GM18520 (cell line): ENCODE measurements at regions not wholly inside any gene's neighbourhood (a gene's known extent, or its start where the extent isn't known, plus 50 kb on each side); places are given as distances from the start of the nearest gene placed in this dataset.

Experiments used
- ATAC-seq: cut with Tn5 transposase; IDR thresholded peaks from one replicate; pipeline ENCODE4 v1.9.1; 2021; ENCODE audit not compliant: unreplicated experiment

DNA sequence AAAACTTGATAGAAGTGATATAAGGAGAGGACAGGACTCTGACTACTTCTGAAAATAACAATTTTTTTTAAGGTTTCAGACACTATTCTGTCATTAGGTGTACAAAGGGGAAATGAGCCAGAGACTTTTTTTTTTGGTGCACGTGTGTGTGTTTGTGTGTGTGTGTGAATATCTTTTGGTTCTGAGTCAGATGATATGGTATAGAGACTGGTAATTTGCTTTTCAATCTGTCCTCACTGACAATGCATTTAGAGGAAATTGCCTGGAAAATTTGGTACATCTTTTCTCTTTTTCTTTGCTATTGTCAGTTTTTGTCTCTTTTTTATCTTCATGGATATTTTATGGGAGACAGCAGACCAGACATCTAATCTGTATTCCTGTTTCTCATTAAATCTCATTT is 59.3 kb downstream of the DDIT4L start:
- no peak for ATAC-seq

DNA sequence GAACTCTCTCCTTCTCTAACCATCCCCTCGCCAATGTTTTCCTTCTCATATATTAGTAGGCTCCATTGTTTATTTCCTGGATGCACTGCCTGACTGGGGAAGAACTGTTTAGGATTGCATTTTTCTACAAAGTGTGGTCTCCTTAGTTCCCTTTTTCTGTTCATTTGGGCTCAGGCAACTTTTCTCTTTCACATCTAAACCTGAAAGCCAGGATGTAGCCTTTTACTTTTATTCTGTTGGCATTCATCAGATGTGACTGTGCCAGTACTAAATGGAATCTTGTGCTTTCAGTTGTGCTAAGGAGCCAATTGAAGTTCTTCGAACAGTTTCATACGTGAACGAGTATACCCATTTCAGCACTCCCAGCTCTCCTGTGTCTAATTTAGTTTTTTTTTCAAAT is 59.8 kb downstream of the DDIT4L start:
- no peak for ATAC-seq

DNA sequence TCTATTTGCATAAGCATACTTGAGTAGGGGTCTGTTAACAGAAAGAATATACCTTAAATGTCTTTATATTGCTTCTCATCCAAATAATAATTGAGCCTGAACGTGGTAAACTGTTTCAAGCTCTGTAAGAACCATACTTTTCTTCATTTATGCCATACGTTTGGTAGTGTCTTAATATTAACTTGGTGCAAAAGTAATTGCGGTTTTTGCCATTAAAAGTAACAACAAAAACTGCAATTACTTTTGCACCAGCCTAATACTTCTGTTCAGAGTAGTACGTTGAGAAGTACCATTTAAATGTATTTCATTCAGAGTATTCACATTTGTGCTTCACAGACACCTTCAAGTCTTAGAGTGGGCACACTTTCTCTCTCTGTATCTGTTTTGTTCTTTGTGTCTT is 60.5 kb downstream of the DDIT4L start:
- no peak for ATAC-seq

DNA sequence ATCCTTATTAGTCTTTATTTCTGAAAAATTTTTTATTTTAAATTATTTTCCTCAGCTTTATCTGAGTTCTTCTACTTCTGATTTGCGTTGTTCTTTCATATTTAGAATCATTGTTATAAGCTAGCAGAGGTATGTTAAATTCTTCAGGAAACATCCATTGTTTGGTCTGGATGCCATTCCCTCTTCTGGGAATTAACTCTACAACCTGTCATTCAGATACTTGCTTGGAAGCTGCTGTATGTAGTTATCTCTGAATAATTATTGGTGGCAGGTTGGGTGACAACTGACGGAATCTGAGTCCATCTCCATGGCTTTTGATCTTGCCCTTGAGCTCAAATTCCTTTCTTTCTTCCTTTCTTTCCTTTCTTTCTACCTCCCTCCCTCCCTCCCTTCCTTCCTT is 61.9 kb downstream of the DDIT4L start:
- no peak for ATAC-seq

DNA sequence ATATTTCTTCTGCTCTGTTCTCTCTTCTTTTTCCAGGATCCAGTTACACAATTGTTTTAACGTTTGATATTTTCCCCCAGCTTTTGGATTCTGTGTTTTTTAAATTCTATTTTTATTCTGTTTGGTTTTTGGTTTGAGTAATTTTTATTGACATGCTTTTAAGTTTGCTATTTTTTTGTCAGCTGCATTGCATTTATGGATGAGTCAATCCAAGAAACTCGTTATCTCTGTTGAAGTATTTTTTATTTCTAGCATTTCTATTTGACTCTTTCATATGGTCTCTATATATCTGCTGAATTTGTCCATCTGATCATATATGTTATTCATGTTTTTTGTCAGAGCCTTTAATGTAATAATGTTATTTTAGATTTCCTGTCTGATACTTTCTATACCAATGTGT is 65.6 kb downstream of the DDIT4L start:
- no peak for ATAC-seq

DNA sequence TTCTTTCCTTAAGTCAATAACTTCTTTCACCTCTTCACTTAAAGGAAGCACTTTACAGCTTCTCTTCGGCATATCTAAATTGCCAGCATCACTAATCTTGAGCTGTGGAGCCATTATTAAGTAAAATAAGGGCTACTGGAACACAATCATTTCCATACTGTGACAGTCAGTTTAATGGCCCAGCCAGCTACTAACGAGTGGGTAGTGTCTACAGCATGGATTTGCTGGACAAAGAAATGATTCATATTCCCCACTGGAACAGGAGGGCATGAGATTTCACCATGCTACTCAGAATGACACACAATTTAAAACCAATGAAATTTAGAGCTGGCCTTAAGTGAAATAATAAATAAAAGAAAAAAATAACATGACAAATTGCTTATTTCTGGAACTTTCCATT is 72.1 kb downstream of the DDIT4L start:
- ATAC-seq, result no peak

DNA sequence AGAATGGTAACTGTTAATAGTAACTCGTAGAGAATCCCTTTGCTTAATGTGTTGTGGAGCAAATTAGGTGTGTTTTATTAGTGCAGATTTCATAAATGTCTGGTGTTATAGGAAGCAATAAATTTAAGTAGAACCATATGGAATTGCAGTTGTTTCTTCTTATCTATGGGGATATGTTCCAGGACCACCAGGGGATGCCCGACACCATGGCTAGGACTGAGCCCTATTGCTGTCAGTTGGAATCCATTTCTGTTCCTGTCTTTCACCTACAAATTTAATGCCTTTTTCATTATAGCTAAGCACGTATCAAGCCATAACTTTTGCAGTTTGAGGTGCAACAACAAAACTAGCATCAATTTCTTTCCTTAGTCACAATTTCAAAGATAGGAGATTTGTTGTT is 72.5 kb downstream of the DDIT4L start:
- no peak for ATAC-seq

DNA sequence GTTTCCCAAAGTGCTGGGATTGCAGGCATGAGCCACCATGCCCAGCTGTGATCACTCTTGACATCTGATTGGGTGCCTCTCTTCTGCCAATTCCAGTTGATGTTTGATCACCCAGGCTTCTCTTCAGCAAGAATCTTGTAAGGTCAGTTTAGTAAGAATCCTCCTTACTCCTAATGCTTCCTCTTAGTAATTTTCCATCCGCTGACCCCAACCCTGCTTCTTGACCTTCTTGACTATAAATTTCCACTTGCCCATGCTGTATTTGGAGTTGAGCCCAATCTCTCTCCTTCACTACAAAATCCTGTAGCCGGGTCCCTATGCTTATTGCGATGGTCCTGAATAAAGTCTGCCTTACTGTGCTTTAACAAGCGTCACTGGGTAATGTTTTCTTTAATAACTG is 75.4 kb downstream of the DDIT4L start:
- ATAC-seq, result no peak

DNA sequence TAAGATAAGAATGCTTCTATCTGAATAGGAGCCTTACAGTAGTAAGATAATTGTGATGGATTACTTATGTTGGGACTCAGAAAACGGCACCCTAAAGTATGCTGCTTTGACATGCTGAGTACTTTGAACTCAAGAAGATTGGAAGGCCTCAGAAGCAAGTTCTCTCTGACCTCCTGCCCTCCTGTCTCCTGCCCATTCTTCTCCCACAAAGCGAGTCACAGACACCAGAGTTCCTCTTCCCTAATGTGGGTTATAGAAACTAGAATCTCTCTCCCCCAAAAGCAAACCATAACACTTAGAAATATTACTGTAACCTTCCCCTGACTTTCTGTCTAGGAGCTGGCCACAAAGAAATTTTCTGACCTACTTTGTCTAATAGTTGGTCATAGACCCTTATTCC is 76.5 kb downstream of the DDIT4L start:
- no peak for ATAC-seq

DNA sequence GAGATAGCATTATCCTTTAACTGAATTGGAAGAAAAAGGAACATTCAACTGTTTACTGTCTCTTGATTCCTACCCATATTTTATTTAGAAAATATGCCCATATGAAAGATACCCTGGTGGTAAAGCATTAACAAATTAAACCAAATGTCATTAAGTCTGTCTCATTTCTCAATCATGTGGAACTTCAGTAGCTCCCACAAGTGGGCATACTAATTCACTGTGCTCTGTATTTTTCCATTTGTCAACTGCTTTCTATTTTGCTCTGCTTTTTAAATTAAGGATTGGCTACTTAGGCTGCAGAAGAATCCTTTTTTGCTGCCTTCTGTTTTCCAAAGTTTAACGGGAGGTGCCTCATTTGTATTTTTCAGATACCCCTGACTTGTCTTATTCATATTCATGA is 77.2 kb downstream of the DDIT4L start:
- ATAC-seq, result no peak

DNA sequence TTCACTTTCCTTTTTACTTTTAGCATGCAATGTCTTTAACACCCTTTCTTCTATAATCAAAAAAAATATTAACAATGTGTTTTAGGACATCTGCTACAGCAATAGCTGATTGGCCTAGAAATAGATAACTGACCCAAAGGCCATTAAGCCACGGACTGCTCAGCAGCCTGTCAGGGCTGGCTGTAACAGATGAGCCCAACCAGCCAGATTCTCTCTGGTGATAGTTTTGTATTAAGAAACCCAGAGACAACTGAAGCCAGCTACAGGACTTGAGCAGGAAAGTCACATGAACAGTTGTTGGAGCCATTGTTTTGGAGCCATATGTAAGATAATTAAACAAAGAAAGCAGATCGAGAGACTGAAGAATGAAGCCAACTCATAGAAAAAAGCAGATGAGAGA is 80.3 kb downstream of the DDIT4L start:
- no peak for ATAC-seq

DNA sequence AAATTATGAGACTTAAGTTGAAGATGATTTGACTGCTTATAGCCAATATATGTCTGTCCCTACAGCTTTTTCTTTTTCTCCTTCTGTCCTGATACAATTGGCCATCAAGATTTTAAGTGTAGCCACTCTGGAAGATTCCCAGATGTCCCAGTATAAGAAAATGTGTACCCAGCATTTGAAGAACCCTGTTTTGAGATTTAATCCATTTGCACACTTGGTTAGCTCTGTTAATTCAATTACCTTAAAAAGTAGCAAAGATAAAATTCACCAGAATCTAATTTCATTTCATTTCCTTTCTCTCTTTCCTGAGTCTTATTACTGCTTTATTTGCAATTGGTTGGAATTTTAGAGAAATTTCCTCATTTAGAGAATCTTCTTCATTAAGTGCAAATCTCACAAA is 81.4 kb downstream of the DDIT4L start:
- no peak for ATAC-seq

DNA sequence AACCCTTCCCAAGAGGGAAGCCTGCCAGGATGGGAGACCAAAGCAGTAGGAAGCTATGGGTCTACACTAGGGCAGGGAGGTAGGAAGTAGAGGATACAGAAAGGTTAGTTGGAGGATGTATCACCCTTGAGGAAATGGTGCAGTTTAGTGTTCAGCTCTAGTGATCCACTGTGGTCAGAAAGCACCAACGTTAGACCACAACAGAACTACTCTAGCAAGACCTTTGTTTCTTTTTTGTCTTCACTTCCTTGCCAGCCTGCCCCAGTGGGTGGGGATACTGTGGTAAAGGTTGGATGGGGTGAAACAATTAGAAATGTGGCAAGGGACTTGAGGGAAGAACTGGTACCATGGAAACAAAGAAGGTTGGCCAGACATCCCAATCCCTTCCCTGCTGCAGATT is 83.3 kb downstream of the DDIT4L start:
- ATAC-seq, result peak; percentile 98

DNA sequence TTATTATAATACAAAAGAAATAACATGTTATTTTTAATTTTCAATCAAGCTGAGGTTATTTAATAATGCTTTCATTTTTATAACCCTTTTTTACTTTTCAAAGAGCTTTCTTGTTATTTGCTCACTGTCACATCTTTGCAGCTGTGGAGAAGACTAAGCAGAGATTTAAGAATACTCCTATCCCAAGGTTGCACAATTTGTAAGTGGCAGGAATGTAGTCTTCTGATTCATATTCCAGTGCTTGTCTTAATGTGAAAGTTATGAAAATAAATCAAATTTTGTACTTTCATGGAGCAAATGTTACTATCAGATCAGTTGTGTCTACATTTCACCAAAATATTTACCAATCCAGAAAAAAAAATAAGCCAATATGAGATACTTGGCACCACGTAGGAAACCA is 86.6 kb downstream of the DDIT4L start:
- ATAC-seq, result no peak

DNA sequence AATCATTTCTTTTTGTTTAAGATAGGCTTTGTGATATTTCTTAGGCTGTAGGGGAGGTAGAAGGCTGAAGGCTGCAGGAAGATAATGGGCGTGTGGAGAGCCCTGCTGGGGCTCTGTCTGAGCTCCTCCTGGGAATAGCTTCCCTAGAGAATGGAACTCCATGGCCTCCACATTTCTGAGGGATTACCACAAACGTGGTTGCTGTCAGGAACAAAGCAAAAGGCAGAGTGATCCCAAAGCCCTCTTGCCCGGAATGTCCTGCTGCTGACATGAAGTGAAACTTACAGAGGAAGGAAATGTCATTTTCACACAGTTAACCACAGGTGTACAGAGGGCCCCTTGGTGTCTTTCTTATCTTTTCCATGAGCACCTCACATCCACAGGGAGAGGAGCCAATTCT is 89.3 kb downstream of the DDIT4L start:
- ATAC-seq, result no peak

DNA sequence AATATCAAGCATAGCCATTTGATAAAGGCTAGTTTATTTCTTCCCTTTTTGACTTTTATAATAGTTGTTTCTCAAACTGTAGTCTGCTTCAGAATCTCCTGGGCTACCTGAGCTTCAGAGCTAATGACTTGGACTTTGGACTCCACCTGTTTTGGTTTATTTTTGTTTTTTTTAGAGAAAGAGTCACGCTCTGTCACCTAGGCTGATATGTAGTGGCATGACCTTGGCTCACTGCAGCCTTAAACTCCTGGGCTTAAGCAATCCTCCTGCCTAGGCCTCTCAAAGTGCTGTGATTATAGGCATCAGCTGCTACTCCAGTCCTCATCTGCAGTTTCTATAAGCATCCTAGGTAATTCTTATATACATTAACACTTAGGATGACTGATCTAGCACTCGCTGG is 90.5 kb downstream of the DDIT4L start:
- no peak for ATAC-seq

DNA sequence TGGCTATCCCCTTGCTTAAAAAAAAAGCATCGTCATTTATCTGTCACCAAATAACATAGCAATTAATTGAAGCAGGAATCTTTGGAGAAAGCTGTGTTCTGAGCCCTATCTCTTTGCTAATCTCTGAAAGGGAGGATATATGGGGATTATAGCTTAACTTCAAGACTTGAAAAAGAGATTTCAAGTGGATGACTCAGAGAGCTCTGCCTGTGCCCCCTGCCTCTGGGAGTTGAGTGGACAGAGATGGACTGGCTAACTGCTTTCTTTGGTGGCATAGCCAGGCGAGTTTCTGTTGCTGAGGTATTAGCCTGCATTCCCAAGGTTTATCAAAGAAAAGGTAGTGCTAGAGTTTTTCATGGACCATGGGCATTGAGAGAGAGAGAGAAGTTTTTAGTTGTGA is 91.6 kb downstream of the DDIT4L start:
- no peak for ATAC-seq

DNA sequence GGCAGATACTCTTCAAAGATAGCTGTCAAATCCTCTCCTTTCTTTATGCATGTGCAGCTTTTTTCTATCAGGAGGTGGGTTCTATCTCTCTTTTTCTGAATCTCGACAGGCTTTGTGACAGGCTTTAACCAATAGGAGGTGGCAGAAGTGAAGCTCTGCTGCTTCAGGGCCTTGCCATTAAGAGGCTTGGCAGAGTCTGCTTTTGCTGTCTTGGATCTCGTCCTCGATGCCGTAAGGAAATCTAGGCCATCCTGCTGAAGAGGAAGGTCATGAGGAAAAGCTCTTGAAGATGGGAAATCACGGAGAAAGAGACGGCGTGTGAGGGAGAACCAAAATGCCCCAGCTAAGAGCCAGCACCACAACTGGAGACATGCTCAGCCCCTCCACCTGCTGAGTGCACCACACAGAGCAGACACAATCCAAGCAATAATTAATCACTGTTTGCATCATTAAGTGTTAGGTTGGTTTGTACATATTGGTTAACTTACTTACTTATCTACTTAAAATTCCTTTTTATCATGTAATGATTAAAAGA is 92.2 kb downstream of the DDIT4L start:
- no peak for ATAC-seq

DNA sequence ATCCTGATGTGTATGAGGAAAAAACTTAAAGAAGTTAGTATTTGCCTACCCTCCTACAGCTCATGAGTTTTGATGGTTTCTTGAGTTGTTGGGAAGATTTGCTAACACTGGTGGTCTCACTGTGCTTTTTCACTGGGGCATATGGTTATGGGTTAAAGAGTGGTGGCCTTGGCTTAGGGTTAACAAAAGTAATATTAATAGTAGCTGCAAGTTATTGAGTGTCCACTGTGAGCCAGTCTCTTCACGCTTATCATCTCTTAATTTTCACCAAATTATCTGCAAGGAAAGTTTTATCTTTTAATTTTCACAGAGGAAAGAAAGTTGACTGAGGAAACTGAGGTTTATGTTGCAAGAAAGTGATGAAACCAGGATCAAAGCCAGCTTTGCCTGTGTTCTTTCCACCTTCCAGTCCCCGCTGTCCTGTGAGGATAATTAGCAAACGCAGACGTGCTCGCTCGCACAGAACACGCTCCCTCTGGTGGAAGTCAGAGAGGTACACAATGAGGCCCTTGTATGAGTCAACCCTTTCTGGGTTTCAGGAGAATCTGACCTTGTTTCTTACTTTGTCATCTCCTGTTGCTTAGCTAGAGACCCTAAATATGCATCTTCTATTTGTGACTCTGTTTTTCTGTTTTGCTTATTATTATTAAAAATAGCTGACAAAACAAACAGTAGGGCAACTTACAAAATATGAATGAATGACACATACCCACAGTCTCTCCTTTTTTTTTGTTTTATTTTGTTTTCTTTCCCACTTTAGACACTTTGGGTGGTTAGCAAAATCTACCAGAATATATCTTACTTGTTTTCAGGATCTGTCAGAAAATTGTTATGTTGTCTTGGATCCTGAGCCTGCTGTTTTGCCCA is 94.3 kb downstream of the DDIT4L start:
- ATAC-seq, result peak; percentile 89

DNA sequence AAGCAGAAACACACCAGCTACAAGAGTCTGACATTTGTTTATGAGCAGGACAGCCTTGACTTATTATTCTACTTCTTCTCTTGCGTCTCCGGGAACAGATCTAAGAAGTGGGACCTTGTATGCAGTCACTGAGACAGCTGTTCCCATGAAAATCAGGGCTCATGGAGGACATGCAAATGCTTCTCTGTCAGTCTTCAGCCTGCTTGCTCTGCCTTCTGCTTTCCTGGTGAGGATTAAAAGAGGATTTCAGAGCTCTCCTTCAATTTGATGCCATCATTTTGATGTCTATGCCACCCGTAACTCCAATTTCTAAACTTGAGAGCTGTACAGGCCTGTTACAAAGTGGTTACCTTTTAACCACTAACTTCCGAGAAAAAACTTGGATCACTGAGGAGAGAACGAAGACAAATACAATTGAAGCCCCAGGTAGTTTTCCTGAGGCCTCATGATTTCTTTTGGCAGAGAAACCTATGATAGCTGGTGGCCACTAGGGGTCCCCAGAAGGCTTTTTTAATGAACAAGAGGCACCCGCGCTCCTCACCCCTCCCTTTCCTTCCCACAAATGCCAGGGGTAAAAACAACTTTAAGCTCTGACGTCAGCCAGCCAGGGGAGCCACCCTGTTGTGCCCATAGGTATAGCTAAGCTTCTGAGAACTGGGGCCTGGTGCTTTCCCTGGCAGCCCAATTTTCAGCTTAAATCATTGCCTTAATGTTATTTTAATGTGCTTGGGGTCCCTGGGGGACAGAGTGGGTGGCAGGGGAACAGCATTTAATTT is 97.0 kb downstream of the DDIT4L start:
- peak; percentile 77 for ATAC-seq

DNA sequence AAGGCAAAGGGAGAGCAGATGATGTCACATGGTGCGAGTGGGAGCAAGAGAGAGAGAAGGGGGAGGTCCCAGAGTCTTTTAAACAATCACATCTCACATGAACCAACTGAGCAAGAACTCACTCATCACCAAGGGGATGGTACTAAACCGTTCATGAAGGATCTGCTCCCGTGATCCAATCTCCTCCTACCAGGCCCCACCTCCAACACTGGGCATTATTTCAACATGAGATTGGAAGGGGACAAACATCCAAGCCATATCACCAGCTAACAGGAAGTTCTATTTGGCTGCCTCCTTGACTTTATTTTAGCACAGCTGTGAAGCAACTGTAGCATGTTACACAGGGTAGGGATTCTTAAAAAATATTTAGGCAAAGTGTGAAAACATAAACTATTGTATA is 102.5 kb downstream of the DDIT4L start:
- no peak for ATAC-seq

DNA sequence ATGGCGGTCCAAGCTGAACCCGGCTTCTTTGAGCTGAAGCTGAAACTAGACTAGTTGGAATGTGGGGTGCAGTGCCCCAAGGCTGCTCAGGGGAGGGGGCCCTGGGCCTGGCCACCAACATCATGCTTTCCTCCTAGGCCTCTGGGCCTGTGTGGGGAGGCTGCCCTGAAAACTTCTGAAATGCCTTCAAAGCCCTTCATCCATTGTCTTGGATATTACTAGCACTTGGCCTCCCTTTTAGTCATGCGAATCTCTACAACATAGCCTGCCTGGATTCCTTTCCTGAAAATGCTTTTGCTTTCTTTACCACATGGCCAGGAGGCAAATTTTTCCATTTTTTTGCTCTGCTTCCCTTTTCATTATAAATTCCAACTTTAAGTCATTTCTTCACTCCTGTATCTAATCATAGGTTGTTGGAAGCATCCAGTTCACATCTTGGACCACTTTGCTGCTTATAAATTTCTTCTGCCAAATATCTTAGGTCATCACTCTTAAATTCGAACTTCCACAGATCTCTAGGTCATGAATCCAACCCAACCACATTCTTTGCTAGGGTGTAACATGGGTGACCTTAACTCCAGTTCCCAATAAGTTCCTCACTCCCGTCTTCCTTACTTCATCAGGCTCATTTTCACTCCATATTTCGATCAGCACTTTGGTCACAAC is 103.4 kb downstream of the DDIT4L start:
- no peak for ATAC-seq
